Karpas-422 (cell line): ENCODE measurements at regions not wholly inside any gene's neighbourhood (a gene's known extent, or its start where the extent isn't known, plus 50 kb on each side); places are given as distances from the start of the nearest gene placed in this dataset.
"Not testable (repeated sequence)": the region's sequence is repeated elsewhere in the genome, so short reads cannot be mapped to it uniquely, and the experiment has no call there.

Experiments
- DNase-seq: peaks from one replicate; pipeline ENCODE4 v3.0.0-alpha.2; 2015
- H2AFZ ChIP-seq: fragments of 200-600 bp; sonication (generic); 2 replicates; pipeline ENCODE4 v1.6.1; 2014; ENCODE audit warnings: antibody characterized with exemption, low read length, mixed read lengths
- H3K27ac ChIP-seq: fragments of 200-600 bp; sonication (generic); 2 replicates; pipeline ENCODE4 v1.5.1; 2014; ENCODE audit warnings: mild to moderate bottlenecking, low read length, moderate library complexity
- H3K27me3 ChIP-seq: fragments of 200-600 bp; sonication (generic); 2 replicates; pipeline ENCODE4 v1.6.1; 2014; ENCODE audit warnings: low read length, mixed read lengths
- H3K36me3 ChIP-seq: fragments of 200-600 bp; sonication (generic); 2 replicates; pipeline ENCODE4 v1.6.1; 2014; ENCODE audit warnings: low read length, mixed read lengths; ENCODE audit not compliant: insufficient read depth
- H3K4me1 ChIP-seq: fragments of 200-600 bp; sonication (generic); 2 replicates; pipeline ENCODE4 v1.6.1; 2014; ENCODE audit warnings: mild to moderate bottlenecking, low read length, mixed read lengths
- H3K4me2 ChIP-seq: fragments of 200-600 bp; sonication (generic); 2 replicates; pipeline ENCODE4 v1.6.1; 2014; ENCODE audit warnings: low read length, low read depth, mild to moderate bottlenecking; ENCODE audit not compliant: poor library complexity, severe bottlenecking
- H3K4me3 ChIP-seq: fragments of 200-600 bp; sonication (generic); 2 replicates; pipeline ENCODE4 v1.5.1; 2014; ENCODE audit warnings: mild to moderate bottlenecking, antibody characterized with exemption, low read length, mixed read lengths
- H3K79me2 ChIP-seq: fragments of 200-600 bp; sonication (generic); 2 replicates; pipeline ENCODE4 v1.6.1; 2014; ENCODE audit warnings: mild to moderate bottlenecking, low read length, mixed read lengths
- H3K9ac ChIP-seq: fragments of 200-600 bp; sonication (generic); 2 replicates; pipeline ENCODE4 v1.6.0; 2014; ENCODE audit warnings: low read length
- H3K9me2 ChIP-seq: fragments of 200-600 bp; sonication (generic), shearing (Covaris generic); replicated peaks from 2 replicates; pipeline ENCODE4 v1.6.0; 2014; ENCODE audit warnings: mild to moderate bottlenecking, low read length, moderate library complexity; ENCODE audit not compliant: insufficient read depth
- H3K9me3 ChIP-seq: fragments of 300-700, 200-600 bp; sonication (generic); 2 replicates; pipeline ENCODE4 v1.6.1; 2014; ENCODE audit warnings: low read length, mixed read lengths
- H4K20me1 ChIP-seq: fragments of 200-600 bp; sonication (generic); 2 replicates; pipeline ENCODE4 v1.6.1; 2014; ENCODE audit warnings: mild to moderate bottlenecking, antibody characterized with exemption, low read length, low read depth; ENCODE audit not compliant: insufficient read depth

GRCh38 chr1:143850637-143851036, 121.1 kb downstream of the FAM72C start:
- not testable (repeated sequence) for H3K9ac ChIP-seq, DNase-seq, H3K9me2 ChIP-seq, H3K9me3 ChIP-seq, H3K27me3 ChIP-seq, H2AFZ ChIP-seq, H3K79me2 ChIP-seq, H3K4me2 ChIP-seq, H3K4me3 ChIP-seq, H3K27ac ChIP-seq, H4K20me1 ChIP-seq, H3K36me3 ChIP-seq
- peaks cover 11% of the 10 kb centered on the region for H3K4me1 ChIP-seq

GRCh38 chr1:143848859-143849258, 122.9 kb downstream of the FAM72C start:
- H3K9ac ChIP-seq, H3K9me3 ChIP-seq, H3K4me3 ChIP-seq, H3K79me2 ChIP-seq, H3K36me3 ChIP-seq, H3K9me2 ChIP-seq, H3K27me3 ChIP-seq, H2AFZ ChIP-seq, H4K20me1 ChIP-seq: not testable (repeated sequence)
- peak overlapping the region; percentile 73 for H3K27ac ChIP-seq
- H3K4me2 ChIP-seq = peak overlapping the region; percentile 56
- peak; percentile 60 for DNase-seq
- peaks cover 11% of the 10 kb centered on the region for H3K4me1 ChIP-seq

GRCh38 chr1:143845193-143845592, 126.6 kb downstream of the FAM72C start:
- H3K9me3 ChIP-seq, H4K20me1 ChIP-seq, H3K9me2 ChIP-seq, H3K27me3 ChIP-seq, H3K36me3 ChIP-seq, H3K4me3 ChIP-seq, H3K27ac ChIP-seq, DNase-seq, H3K9ac ChIP-seq, H3K4me2 ChIP-seq, H3K79me2 ChIP-seq, H2AFZ ChIP-seq: not testable (repeated sequence)
- peaks cover 11% of the 10 kb centered on the region for H3K4me1 ChIP-seq

GRCh38 chr1:143842058-143842457, 129.7 kb downstream of the FAM72C start:
- H3K36me3 ChIP-seq, H3K27me3 ChIP-seq, H3K9me3 ChIP-seq, H3K4me1 ChIP-seq, H3K27ac ChIP-seq, H3K4me3 ChIP-seq, H3K4me2 ChIP-seq, H3K9ac ChIP-seq, H3K9me2 ChIP-seq, DNase-seq, H2AFZ ChIP-seq, H3K79me2 ChIP-seq, H4K20me1 ChIP-seq: not testable (repeated sequence)

GRCh38 chr1:143839182-143839581, 132.6 kb downstream of the FAM72C start:
- not testable (repeated sequence) for H3K9me2 ChIP-seq, H3K9me3 ChIP-seq, H3K4me3 ChIP-seq, DNase-seq, H3K79me2 ChIP-seq, H2AFZ ChIP-seq, H3K4me1 ChIP-seq, H3K27me3 ChIP-seq, H3K36me3 ChIP-seq, H3K4me2 ChIP-seq, H4K20me1 ChIP-seq, H3K9ac ChIP-seq, H3K27ac ChIP-seq

GRCh38 chr1:143838598-143838929, 133.2 kb downstream of the FAM72C start:
- not testable (repeated sequence) for H3K4me2 ChIP-seq, H3K79me2 ChIP-seq, H2AFZ ChIP-seq, H3K27ac ChIP-seq, H3K4me1 ChIP-seq, H3K9ac ChIP-seq, DNase-seq, H4K20me1 ChIP-seq, H3K4me3 ChIP-seq, H3K9me2 ChIP-seq, H3K36me3 ChIP-seq, H3K27me3 ChIP-seq, H3K9me3 ChIP-seq

- H3K9me3 ChIP-seq, H3K79me2 ChIP-seq, DNase-seq: not testable (repeated sequence)
Measured at GRCh38 chr1:143837924-143838597, 133.7 kb downstream of the FAM72C start.

GRCh38 chr1:143833376-143833775, 138.4 kb downstream of the FAM72C start:
- H3K4me3 ChIP-seq, H4K20me1 ChIP-seq, H3K36me3 ChIP-seq, H3K4me1 ChIP-seq, DNase-seq, H3K79me2 ChIP-seq, H3K4me2 ChIP-seq, H3K9me2 ChIP-seq, H3K9ac ChIP-seq, H2AFZ ChIP-seq, H3K9me3 ChIP-seq, H3K27ac ChIP-seq, H3K27me3 ChIP-seq: not testable (repeated sequence)

More at GRCh38 chr1:143837924-143838597, 133.7 kb downstream of the FAM72C start:
- H3K4me3 ChIP-seq, H2AFZ ChIP-seq, H3K36me3 ChIP-seq, H3K27me3 ChIP-seq, H3K4me1 ChIP-seq, H3K9ac ChIP-seq, H3K4me2 ChIP-seq, H3K27ac ChIP-seq, H3K9me2 ChIP-seq, H4K20me1 ChIP-seq: not testable (repeated sequence)

- not testable (repeated sequence) for DNase-seq, H3K9me2 ChIP-seq
Measured at GRCh38 chr1:143832379-143832716, 139.4 kb downstream of the FAM72C start.

More at GRCh38 chr1:143832379-143832716, 139.4 kb downstream of the FAM72C start:
- not testable (repeated sequence) for H3K27me3 ChIP-seq, H3K4me3 ChIP-seq, H3K4me1 ChIP-seq, H3K9me3 ChIP-seq, H3K27ac ChIP-seq, H3K9ac ChIP-seq, H3K36me3 ChIP-seq, H3K79me2 ChIP-seq, H3K4me2 ChIP-seq, H4K20me1 ChIP-seq, H2AFZ ChIP-seq
